ENCODE measurements at regions not wholly inside any gene's neighbourhood (a gene's known extent, or its start where the extent isn't known, plus 50 kb on each side); places are given as distances from the start of the nearest gene placed in this dataset.

DNA sequence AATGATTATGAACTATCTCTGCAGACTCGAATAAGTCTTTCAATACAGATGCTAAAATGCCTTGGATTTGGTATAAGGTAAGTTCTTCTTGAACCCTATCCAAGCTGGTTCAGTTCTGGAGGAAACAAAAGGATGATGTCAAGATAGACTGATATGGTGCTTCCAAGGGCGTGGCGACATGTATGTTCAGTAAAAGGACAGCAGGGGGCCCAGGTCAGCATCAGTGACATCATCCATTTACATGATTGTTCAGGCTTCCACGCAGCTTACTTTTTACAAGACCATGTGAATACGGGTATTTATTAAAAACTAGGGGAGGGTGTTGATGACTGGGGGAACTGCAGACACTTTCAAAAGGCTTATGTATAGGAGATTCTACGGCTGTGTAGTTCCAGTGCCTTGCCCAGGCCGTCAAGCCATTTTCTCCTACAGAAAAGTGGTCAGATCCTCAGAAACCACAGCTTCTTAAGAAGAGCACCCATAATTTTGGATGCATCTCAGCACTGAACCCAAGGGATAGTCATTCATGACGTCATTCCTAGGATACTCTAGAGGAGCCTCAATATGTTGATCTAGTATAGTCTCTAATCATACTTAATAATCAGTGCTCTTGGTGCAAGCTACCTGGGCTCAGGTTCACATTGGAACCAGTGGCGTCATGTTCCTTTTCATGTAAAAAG, 527.7 kb downstream of the FUT8 start:
- TF ChIP-seq POLR2AphosphoS5 (IDR thresholded peaks at IDR 0.05) (no peak), POLR2A (IDR thresholded peaks at IDR 0.05) (no peak)
- TF ChIP-seq, protein P1, sequence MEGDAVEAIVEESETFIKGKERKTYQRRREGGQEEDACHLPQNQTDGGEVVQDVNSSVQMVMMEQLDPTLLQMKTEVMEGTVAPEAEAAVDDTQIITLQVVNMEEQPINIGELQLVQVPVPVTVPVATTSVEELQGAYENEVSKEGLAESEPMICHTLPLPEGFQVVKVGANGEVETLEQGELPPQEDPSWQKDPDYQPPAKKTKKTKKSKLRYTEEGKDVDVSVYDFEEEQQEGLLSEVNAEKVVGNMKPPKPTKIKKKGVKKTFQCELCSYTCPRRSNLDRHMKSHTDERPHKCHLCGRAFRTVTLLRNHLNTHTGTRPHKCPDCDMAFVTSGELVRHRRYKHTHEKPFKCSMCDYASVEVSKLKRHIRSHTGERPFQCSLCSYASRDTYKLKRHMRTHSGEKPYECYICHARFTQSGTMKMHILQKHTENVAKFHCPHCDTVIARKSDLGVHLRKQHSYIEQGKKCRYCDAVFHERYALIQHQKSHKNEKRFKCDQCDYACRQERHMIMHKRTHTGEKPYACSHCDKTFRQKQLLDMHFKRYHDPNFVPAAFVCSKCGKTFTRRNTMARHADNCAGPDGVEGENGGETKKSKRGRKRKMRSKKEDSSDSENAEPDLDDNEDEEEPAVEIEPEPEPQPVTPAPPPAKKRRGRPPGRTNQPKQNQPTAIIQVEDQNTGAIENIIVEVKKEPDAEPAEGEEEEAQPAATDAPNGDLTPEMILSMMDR (IDR thresholded peaks at IDR 0.05) = no peak
